Right lobe of liver (tissue), 4 donors: ENCODE measurements at regions not wholly inside any gene's neighbourhood (a gene's known extent, or its start where the extent isn't known, plus 50 kb on each side); places are given as distances from the start of the nearest gene placed in this dataset.

Source experiments
- POLR2A ChIP-seq: fragments of 450-650 bp; IDR thresholded peaks from one replicate; pipeline ENCODE4 v1.6.1; 2017; ENCODE audit warnings: antibody characterized with exemption, mild to moderate bottlenecking
- TF ChIP-seq, protein P1 (sequence below), 4 donors: fragments of 200-600 bp in 3 of 4; fragments of 450-650 bp in 1 of 4; IDR thresholded peaks; one replicate each; pipeline versions ENCODE4 v1.5.1 to v1.8.0; 2016 to 2022; ENCODE audit warnings: antibody characterized with exemption in 4 of 4, mild to moderate bottlenecking in 2 of 4
- donor health status: DM: no; HTN: no; CAD: no.
- donor health status: DM: no; HTN: no; CAD: no.
- donor health status: DM: no; HTN: yes; CAD: no.

DNA sequence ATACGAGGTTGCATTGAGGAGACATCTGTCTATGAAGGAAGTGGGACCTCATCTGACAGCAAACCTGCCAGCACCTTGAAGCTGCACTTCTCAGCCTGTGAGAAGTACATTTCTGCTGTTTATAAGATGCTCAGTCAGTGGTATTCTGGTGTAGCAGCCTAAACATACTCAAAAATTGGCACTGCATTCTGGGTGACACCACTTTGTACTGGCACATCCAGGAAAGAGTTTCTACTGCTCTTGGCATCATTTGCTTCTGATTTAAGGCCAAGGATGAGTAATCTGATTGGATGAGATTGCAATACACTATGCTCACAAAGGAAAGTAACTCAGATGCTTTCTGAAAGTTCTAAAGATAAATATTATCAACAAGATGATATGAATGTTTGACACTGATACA lies 275.4 kb upstream of the TFAP2D start:
- no peak for TF ChIP-seq POLR2A
- TF ChIP-seq, protein P1, sequence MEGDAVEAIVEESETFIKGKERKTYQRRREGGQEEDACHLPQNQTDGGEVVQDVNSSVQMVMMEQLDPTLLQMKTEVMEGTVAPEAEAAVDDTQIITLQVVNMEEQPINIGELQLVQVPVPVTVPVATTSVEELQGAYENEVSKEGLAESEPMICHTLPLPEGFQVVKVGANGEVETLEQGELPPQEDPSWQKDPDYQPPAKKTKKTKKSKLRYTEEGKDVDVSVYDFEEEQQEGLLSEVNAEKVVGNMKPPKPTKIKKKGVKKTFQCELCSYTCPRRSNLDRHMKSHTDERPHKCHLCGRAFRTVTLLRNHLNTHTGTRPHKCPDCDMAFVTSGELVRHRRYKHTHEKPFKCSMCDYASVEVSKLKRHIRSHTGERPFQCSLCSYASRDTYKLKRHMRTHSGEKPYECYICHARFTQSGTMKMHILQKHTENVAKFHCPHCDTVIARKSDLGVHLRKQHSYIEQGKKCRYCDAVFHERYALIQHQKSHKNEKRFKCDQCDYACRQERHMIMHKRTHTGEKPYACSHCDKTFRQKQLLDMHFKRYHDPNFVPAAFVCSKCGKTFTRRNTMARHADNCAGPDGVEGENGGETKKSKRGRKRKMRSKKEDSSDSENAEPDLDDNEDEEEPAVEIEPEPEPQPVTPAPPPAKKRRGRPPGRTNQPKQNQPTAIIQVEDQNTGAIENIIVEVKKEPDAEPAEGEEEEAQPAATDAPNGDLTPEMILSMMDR (IDR thresholded peaks at IDR 0.05) = no peak
